SK-N-DZ (cell line): ENCODE measurements at regions not wholly inside any gene's neighbourhood (a gene's known extent, or its start where the extent isn't known, plus 50 kb on each side); places are given as distances from the start of the nearest gene placed in this dataset.
"Not testable (repeated sequence)": the region's sequence is repeated elsewhere in the genome, so short reads cannot be mapped to it uniquely, and the experiment has no call there.

Source experiments
- DNase-seq: peaks from one replicate; pipeline ENCODE4 v3.0.0-alpha.2; 2015; ENCODE audit warnings: low spot score

DNA sequence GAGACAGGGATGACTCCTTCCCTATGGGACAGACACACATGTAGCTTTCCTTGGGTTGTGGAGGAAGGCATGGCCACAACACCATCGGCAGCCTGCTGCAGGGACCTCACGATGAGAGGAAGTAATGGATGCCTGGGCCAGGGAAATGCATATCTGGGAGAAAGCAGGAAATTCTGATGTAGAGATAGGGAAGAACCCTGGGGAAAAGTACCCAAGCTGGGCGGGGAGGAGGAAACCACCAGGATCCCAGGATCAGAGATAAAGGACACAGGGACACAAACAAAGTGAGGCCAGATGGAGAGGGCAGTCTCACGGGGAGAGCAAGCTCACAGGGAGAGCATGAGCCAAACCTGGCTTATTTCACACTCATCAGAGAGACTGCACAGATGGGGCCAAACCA is 294.7 kb upstream of the TEKT4 start:
- DNase-seq: peak; percentile 22

DNA sequence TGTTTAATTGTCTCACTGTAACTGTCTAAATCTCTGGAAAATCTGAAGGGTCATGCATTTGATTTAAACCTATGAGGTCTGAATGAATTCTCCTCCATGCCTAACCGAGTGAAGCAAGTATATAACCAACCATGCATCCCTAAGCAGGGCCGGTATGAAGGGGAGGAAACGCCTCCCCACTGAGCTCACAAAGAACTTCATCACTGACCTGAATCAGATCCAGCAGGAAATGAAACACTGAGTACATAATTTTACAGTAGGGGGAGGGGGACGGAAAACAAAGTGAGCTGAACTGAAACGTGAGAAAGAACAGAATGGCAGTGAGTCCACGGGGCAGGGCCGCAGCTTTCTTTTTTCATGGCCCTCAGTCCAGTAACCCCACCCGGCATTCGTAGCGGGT is 294.1 kb upstream of the TEKT4 start:
- not testable (repeated sequence) for DNase-seq

DNA sequence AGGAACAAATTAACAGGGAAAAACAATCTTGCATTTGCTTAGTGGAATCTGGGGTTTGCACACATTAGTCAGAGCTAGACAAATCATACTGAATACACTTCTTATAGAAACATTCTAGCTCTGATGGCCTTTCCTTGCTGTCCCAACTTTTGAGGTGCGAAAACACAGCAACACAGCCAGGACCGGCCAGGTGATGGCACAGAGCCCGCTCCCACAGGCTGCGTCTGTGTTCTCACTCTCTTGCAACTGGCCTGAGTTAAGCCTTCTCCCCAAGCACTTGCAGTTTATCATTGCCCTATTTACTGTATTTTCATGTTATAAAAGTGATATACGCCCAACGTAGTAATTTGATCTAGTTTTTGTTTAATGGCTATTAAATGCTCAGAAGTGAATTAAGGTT is 292.0 kb upstream of the TEKT4 start:
- DNase-seq: not testable (repeated sequence)

DNA sequence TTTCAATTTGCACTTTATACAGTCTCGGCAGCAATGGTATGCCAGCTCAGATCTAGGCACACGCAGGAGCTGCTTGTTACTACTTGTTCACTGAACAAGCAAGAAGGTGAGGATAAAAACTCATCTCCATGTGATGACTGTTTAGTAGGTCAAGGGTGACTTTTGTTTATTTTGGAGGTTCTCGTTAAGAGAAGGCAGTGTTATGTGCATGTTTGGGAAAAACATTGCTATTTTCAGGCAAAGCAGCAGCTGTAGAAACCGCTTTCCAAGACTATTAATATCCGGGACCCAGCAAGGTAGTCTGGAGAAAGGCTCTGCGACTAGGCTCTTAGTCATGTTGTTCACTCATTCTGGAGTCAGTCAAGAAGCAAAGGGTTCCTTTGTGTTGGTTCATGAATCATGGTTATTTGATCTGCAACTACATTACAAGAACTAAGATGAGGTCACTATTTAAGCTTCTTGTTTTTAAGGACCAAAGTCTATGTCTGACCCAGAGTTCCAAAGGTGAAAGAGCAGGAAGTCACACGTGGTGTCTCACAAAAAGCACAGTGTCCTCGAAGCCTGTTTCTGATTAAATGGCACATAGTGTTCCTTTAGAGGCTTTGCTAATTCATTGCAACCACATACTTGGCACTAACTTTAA is 288.0 kb upstream of the TEKT4 start:
- DNase-seq: not testable (repeated sequence)

DNA sequence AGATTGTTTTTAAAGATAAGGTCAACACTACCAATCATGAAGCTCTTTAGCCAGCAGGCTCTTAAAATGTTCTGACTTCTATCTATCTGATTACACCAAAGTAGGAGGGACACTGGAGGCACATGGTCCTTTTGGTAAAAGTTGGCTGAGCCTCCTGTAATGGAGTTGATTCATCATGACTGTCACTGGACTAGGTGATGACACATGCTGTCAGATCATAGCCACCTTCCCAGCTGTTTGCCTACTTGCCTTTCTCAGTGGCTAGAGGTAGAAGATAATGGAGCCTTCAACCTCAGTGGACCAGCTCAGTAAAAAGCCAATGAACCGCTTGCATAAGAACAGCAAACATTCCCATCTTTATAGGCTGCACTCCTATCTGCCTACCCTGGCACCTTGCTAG is 286.7 kb upstream of the TEKT4 start:
- not testable (repeated sequence) for DNase-seq

DNA sequence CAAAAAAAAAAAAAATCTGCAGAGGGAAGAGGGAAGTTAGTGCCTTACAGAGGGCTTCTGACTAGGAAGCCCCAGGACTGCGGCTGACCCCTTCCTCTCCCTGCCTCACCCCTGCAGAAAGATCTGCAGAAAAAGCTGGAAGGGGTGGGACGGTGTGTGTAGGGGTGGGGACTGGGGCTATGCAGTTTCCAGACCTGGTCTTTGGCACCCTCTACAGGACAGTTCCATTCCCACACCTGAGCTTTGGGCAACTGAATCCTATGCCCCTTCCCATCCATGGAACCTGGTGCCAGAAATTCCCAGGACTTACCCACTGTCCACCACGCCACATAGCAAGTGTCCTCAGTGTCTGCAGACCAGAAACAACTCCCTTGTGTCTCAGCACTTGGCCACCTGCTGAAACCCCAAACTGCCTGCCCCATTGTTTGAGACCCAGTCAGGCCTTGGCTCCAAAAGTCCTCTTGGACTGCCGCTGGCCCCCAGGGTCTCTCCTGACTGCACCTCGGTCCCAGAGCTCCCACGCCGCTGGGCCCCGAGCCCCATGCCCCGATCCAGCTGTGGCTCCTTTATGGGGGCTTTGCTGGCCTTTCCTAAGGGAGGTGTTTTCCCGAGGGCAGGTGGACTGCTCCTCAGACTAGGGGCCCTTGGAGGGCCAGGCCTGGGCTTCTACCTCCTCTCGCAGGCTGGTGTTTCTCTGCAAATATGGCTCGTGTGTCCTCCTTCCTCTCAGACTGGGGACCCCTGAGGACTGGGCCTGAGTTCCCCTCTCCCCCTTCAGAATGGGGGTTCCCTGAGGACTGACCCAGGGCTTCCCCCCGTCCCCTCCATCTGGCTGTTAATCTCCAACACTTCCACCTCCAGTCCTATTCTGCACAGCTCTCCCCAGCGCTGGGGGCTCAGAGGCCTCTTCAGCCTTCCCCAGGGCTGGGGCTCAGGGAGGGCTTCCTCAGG is 284.9 kb upstream of the TEKT4 start:
- DNase-seq: peak; percentile 8

DNA sequence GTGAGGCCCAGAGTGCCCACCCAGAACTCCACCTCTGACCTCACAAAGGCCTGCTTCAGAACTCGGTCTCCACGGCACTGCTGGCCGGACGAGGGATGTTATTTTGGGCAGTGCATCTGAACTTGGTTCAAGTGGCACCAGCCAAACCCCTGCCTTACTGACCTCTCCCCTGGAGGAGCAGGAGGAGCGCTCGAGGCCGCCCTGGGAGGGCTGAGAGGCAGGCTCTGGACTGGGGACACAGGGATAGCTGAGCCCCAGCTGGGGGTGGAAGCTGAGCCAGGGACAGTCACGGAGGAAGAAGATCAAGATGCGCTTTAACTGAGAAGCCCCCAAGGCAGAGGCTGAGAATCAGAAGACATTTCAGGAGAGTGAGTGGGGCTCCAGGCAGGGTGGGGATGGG is 284.2 kb upstream of the TEKT4 start:
- DNase-seq: not testable (repeated sequence)

DNA sequence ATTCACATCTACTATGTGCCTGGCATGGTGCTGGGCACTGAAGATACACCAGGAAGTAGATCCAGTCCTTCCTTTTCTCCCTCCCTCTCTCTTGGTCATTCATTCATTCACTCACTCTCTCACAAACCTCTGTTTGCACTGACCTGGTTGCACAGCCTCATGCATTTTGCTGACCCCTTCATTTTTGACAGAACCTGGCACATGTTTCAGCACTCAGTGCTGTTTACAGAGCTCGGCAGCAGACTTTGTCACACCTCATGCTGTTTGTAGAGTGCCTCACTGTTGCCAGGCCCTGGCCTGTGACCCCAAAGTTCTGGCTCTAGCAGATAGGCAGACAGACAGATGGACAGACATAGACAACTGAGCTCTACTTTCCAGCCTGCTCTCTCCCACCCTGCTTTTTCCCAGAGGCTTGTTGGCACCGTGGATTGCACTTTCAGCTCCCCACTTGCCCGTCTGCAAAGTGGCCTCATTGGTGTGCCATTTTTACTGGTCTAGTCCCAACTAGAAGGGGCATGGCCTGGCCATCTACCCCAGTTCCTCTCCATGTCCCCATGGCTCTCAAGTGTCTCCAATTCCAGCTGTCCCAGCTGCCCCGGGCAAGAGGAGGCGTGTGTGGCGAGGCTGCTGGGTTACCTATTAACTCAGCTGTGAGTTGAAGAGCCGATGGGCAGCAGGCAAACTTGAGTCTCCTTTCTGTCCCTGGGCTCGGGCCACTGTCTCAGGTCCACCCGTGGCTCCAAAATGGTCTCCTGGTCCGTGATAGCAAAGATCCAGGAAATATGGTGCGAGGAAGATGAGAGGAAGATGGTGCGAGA is 277.0 kb upstream of the TEKT4 start:
- not testable (repeated sequence) for DNase-seq

DNA sequence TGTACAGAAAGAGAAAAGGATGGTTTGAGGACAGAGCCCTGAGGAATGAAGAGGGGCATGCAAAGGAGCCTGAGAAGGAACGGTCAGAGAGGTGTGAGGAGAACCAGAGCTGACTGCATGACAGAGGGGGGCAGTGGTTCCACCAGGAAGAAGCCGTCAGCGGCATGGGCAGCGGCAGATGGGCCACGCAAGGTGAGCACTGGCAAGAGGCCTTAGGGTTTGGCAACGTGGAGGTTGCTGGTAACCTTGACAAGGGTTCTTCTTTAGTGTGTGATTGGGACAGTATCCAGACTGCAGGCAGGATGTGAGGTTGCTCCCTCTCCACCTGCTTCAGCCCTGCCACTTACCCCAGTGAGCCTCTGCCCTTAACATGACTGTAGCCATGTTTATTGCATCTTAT is 275.3 kb upstream of the TEKT4 start:
- DNase-seq: not testable (repeated sequence)

DNA sequence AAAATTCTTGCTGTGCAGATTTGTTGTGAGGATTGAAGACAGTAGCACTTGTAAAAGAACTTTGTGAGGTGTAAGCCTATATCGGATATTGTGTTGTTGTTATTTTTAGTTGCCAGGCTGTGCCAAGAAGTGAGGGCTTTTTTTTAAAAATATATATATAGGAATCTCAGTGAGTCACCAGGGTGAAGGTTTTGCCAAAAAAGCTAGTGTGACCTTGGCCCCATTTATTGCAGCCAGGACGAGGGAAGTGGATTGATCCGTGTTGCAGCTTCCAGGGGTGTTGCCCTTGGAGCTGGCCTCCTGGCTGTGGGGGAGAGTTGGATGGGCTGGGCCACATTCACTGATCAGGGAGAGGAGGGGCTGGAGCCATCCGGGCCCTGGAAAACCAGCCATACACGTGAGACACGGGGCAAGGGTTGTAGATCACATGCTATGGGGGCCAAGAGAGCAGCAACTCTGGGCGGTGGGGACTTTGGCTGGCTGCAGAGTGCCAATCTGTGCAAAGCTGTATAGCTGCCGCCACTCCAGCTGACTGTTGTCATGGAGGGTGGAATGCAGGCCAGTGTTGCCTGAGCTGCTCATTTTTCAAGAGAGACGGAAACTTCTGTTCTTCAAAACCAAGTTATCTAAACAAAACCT is 273.0 kb upstream of the TEKT4 start:
- DNase-seq: not testable (repeated sequence)

DNA sequence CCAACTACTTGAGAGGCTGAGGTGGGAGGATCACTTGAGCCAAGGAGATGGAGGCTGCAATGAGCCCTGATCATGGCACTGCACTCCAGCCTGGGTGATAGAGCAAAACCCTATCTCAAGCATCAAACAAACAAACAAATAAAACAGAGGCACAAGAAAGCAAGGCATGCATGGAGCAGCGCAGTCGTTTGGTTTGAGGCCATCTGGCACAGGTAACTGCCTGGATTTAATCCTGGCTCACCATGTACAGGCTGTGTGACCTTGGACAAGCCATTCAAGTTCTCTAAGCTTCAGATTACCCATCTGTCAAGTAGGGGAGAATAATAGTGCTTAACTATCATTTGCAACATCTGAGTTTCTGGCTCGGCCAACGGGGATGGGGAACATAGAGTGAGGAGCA is 270.3 kb upstream of the TEKT4 start:
- DNase-seq: not testable (repeated sequence)

DNA sequence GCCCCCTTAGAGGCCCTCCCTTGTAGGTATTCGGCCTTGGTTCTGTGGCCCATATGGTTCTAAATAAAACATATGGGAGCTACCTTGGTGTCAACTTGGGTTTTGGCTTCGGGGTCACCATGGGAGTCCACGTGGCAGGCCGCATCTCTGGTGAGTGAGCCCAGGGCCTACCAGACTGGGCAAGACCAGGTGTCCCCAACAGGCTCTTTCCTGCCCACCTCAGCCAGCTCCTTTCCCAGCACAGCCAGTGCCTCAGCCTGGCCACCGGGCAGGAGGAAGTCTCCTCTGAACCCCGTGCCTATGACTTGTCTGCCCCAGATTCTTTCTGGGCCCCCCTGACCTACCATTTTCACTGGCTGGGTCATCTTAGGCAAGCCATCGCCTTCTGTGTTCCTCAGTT is 268.8 kb upstream of the TEKT4 start:
- DNase-seq: no peak

DNA sequence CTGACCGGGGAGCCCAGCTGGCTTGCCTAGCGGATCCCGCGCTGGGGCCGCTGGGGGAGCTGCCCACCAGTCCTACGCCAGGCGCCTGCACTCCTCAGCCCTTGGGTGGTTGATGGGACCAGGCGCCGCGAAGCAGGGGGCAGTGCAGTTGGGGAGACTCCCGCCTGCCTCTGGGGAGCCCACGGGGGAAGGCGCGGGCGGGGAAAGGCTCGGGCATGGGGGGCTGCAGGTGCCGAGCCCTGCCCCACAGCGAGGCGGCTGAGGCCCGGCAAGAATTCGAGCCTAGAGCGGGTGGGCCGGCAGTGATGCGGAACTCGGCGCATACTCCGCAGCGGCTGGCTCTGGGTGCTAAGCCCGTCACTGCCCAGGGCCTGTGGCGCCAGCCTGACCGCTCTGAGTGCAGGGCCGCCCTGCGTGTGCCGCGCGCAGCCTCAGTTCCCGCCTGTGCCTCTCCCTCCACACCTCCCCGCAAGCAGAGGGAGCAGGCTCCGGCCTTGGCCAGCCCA is 249.1 kb upstream of the TEKT4 start:
- no peak for DNase-seq

DNA sequence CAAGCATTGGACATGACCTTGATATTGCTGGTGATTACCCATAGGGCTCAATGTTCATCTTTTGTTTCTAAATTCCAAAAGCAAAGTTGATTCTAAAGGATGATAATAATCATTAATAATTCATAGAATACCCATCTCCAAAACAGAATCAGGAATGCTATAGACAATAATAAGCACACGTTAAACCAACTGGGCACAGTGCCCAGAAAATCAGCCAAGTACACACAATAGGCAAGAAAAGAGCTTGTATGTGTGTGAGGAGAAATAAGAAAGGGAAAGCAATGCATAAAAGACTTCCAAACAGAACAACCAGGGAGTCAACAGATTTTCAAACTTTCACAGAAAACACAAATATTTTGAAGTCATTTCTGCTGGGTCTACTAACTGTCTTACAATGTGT is 242.3 kb upstream of the TEKT4 start:
- DNase-seq: not testable (repeated sequence)

DNA sequence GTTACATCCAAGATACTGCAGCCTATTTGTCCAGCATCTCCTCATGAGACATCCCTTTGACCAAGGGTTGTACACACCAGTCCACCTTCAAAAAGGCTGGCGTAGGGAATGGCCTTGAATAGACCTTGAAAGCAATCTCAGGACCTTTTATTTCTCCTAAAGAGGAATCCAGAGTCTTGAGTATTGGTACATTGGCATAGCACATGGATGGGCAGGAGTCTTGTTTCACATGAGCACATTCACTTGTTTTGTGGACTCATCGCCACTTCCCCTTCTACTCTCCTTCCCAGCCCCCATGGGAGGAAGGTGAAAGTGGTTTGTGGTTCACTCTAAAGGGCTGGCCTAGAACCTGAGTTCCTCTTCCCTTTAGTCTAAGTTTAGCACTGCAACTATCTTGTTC is 229.8 kb upstream of the TEKT4 start:
- DNase-seq: not testable (repeated sequence)

DNA sequence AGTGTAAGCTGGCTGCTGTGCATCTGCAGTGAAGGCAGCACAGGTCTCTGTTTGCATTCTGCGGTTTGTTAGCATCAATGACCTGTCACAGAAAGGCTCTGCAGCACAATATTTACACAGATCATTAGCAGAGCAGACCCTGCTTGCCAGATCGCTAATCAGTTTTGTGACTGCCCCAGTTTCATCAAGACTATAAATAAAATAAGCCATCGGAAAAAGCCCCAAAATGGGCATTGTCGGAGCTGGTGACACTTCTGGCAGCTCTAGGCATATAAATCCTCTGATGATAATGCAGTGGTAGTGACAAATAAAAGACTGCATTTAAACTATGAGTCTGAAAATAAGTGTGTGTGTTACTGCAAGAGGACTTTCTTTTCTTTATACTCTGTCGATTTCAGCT is 219.1 kb upstream of the TEKT4 start:
- not testable (repeated sequence) for DNase-seq

DNA sequence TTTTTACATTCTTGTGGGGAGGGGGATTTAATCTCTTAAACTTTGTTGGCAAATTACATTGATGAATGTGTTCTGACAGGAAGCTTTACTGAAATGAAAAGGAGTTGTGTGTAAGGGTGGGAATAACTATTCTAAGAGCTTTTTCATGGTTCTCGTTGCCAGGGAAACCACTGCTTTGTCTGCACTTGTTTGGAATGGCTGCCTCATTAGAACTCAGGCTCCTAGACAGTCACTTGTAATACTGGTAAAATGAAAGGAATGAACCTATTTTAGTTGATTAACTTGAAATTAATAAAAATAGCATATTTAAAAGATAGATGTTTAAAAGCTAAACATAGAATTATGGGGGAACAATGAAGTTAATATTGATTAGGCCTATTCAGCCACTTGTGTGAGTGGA is 201.4 kb upstream of the TEKT4 start:
- not testable (repeated sequence) for DNase-seq

DNA sequence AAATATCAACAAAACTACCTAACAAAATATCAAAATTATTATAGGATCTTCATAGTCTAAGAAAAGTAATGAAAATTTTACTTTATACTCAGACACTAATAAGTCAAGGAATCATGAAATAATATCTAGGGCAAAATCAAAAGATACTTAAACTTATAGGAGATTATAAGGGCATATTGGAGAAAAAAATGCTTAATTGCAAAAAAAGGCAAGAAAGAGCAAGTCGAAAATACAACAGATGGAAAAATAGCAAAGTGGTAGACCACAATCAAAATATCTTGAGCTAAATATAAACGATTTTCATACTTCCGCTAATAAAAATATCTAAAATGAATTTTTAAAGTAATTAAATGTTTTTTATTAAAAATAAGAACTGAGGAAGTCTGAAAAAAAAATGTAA is 177.0 kb upstream of the TEKT4 start:
- DNase-seq: not testable (repeated sequence)

DNA sequence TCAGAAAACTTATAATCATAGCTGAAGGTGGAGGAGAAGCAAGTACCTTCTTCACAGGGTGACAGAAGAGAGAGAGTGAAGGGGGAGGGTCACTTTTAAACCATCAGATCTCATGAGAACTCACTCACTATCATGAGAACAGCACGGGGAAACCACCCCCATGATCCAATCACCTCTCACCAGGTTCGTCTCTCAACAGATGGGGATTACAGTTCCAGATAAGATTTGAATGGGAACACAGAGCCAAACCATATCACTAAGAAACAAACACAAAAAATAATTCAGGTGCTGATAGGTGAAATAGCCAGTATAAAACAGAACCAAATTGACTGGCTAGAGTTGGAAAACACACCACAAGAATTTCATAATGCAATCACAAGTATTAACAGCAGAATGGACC is 162.2 kb upstream of the TEKT4 start:
- not testable (repeated sequence) for DNase-seq

DNA sequence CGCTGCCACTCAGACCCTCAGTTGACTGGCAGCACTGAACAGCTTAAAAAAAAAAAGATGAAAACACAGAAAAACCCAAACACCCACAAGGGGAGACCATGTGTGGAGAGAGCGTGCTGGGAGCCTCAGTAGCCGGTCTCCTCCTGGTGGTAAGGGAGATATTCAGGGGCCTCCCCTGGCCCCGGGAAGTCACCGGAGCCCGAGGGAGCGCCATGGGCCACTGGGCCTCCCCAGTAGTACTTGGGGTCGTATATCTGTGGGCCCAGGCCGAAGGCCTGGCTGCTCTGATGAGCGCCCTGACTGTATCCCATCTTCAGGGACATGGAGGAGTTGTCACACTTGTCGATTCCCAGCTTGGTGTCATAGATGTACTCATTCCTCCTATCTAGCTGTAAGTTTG is 145.7 kb upstream of the TEKT4 start:
- DNase-seq: no peak

DNA sequence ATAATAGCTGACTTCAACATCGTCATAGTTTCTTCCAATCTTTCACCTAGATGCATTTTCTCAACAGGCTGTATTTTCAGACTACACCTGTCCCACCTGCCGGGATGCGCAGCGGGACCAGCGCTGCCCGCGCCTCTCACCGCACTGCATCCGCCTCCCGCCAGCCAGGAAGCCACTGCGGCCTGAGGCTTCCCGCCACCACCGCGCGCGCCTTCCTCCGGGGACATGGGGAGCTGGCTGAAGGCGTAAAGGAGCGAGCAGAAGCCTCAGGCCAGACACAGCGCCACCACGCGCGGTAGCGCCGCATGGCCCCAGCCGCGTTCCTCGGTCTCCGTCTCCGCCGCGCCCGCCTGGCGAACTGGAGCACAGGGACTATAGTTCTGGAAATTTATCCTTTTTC is 135.7 kb upstream of the TEKT4 start:
- not testable (repeated sequence) for DNase-seq
